Pancreas (tissue), 10 donors: ENCODE measurements at regions not wholly inside any gene's neighbourhood (a gene's known extent, or its start where the extent isn't known, plus 50 kb on each side); places are given as distances from the start of the nearest gene placed in this dataset.

Source experiments
- ATAC-seq, 4 donors: fragments of 200-7000 bp; cut with Tn5 transposase; one replicate each; pipeline versions ENCODE4 v1.8.0 to v1.9.1; 2020; ENCODE audit warnings: mild to moderate bottlenecking in 4 of 4, moderate library complexity in 4 of 4
- DNase-seq, 6 donors: peaks; one replicate each; pipeline ENCODE4 v3.0.0-alpha.2; 2020
- FAIRE-seq: peaks from 2 replicates; lab custom pipeline; 2012; peaks lifted over from hg19 to GRCh38; lab: Jason Lieb, UNC
- H3K27ac ChIP-seq, 4 donors: fragments of 200-600 bp; sonication (generic); 1 replicate in 3 of 4; 2 replicates in 1 of 4; pipeline versions ENCODE4 v1.5.0 to v1.8.0; 2020
- H3K27me3 ChIP-seq, 4 donors: fragments of 200-600 bp; one replicate each; pipeline ENCODE4 v1.8.0; 2021
- H3K36me3 ChIP-seq, 3 donors: fragments of 200-600 bp; sonication (generic) in 1 of 3; one replicate each; pipeline versions ENCODE4 v1.5.0 to v1.8.0; 2020 to 2021
- H3K4me1 ChIP-seq, 3 donors: fragments of 200-600 bp; one replicate each; pipeline ENCODE4 v1.8.0; 2021
- H3K4me3 ChIP-seq, 4 donors: fragments of 200-600 bp; sonication (generic) in 2 of 4; one replicate each; pipeline versions ENCODE4 v1.5.0 to v1.8.0; 2020 to 2021
- H3K9me3 ChIP-seq, 4 donors: fragments of 200-600 bp; one replicate each; pipeline ENCODE4 v1.8.0; 2021
- WGBS, 2 donors: extraction: QIAGEN DNeasy Blood & Tissue Kit; methylation state at CpG; one replicate each; pipeline ENCODE4 v1.1.7; 2013; 5-methylcytosine and 5-hydroxymethylcytosine counted together
- intact Hi-C, 3 donors: fragments of 100-400 bp; cut with DNase I; formaldehyde crosslinking; loops; one replicate each; pipeline versions ENCODE4 v1.11.1 to v1.14.2; 2022
- TF ChIP-seq, protein P1 (sequence below), 4 donors: fragments of 200-600 bp; sonication (generic) in 3 of 4; IDR thresholded peaks; one replicate each; pipeline versions ENCODE4 v1.5.0 to v1.8.0; 2021; ENCODE audit warnings: antibody characterized with exemption in 4 of 4
- donor health status: healthy with polysubstance abuse.
- donor health status: DM: no; HTN: no; CAD: no; lungs with moderate emphysema.
- donor health status: DM: no; HTN: no; CAD: no.
- donor health status: control.
- donor health status: control.
- donor health status: Bipolar disorder and iron deficiency.
- donor health status: DM: yes; HTN: yes; CAD: no.
- donor health status: DM: no; HTN: no; CAD: no.
- donor health status: DM: no; HTN: no; CAD: no.
- donor health status: DM: yes; HTN: yes; CAD: no.

GRCh38 chr5:111930449-111930848 is 173.5 kb upstream of the NREP start:
- H3K27ac ChIP-seq, result no peak overlapping the region
- H3K9me3 ChIP-seq, result no peaks in the 10 kb centered on the region
- H3K4me3 ChIP-seq, result no peak overlapping the region
- TF ChIP-seq, protein P1, sequence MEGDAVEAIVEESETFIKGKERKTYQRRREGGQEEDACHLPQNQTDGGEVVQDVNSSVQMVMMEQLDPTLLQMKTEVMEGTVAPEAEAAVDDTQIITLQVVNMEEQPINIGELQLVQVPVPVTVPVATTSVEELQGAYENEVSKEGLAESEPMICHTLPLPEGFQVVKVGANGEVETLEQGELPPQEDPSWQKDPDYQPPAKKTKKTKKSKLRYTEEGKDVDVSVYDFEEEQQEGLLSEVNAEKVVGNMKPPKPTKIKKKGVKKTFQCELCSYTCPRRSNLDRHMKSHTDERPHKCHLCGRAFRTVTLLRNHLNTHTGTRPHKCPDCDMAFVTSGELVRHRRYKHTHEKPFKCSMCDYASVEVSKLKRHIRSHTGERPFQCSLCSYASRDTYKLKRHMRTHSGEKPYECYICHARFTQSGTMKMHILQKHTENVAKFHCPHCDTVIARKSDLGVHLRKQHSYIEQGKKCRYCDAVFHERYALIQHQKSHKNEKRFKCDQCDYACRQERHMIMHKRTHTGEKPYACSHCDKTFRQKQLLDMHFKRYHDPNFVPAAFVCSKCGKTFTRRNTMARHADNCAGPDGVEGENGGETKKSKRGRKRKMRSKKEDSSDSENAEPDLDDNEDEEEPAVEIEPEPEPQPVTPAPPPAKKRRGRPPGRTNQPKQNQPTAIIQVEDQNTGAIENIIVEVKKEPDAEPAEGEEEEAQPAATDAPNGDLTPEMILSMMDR (IDR thresholded peaks at IDR 0.05), result no peak
- WGBS, 2 donors, result 52 to 57% methylated on average over 1 of the region's 1 CpG
- intact Hi-C loops, result no loop called here
- peak in 1 of 4 donors; percentile 31 for ATAC-seq
- no peak for FAIRE-seq
- H3K27me3 ChIP-seq, result no peaks in the 10 kb centered on the region
- no peak for DNase-seq
- no peaks in the 10 kb centered on the region for H3K4me1 ChIP-seq
- no peaks in the 10 kb centered on the region for H3K36me3 ChIP-seq

DNA sequence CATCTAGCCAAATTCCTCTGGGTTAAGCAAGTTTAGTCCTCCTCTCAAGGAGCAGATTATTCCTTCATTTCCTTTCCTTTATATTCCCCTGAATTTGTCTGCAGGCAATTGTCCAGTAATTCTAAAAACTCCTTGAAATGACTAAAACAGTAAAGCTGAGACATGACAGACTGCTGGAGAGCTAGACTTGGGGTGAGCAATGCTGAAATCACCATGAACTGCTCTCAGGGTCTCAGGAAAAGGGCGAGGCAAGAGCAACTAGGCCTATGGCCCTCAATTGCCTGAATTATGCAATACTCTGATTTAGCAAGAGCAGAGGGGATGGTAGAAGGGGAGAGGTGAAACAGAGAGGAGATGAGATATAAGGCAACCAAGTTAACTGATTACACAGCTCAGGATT is 172.9 kb upstream of the NREP start:
- intact Hi-C loops, result no loop called here
- Histone ChIP-seq H3K27ac (no peak overlapping the region), H3K9me3 (no peaks in the 10 kb centered on the region), H3K4me3 (no peak overlapping the region), H3K27me3 (no peaks in the 10 kb centered on the region), H3K36me3 (no peaks in the 10 kb centered on the region), H3K4me1 (no peaks in the 10 kb centered on the region)
- TF ChIP-seq, protein P1 (IDR thresholded peaks at IDR 0.05), result no peak
- ATAC-seq (peak in 2 of 4 donors; percentile 42 to 69), DNase-seq (no peak), FAIRE-seq (no peak)
- WGBS, 2 donors, result 82 to 97% methylated on average over 1 of the region's 1 CpG

DNA sequence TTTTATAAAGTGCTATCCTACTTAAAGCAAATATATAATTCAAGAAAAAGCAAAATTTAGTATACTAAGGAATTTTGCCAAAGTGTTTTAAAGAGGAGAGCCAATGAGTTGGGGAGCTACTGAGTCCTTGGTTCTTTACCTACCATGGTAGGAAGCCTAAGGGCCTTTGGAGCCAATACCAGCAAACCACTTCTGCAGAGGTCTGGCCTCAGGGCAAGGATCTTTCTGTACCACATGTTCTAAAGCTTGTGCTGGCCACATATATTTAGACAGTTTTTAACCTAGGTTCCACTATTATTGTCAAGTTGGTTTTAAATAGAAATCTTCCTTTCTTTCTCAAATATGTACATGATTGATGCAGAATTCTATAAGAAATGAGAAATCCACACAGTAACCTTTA is 172.3 kb upstream of the NREP start:
- Histone ChIP-seq H3K4me1 (no peaks in the 10 kb centered on the region), H3K9me3 (no peaks in the 10 kb centered on the region), H3K27ac (no peak overlapping the region), H3K27me3 (no peaks in the 10 kb centered on the region), H3K4me3 (no peak overlapping the region), H3K36me3 (no peaks in the 10 kb centered on the region)
- DNase-seq (no peak), FAIRE-seq (no peak), ATAC-seq (no peak)
- intact Hi-C loops, result no loop called here
- TF ChIP-seq, protein P1 (IDR thresholded peaks at IDR 0.05), result no peak

DNA sequence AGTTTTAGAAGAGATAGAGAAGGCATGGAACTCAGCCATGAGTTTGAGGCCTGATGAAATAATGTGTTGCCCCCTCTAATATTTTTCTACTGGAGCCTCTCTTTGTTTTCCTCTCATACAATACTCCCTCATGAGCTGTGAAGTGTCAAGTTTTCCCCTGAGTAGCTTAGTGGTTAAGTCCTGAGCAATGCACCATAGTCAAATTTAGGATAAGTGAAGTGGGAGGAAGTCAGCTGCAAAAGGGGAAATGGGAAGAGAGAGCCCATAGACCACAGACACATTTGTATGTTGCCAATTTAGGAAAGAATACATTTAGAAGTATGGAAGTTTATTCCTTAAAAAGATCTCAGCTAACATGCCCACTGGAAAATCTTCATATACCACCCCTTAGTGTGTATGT is 171.5 kb upstream of the NREP start:
- H3K36me3 ChIP-seq, result no peaks in the 10 kb centered on the region
- no peaks in the 10 kb centered on the region for H3K9me3 ChIP-seq
- H3K27me3 ChIP-seq, result no peaks in the 10 kb centered on the region
- DNase-seq, result no peak
- no peak for ATAC-seq
- TF ChIP-seq, protein P1 (IDR thresholded peaks at IDR 0.05), result no peak
- H3K27ac ChIP-seq, result no peak overlapping the region
- no peaks in the 10 kb centered on the region for H3K4me1 ChIP-seq
- H3K4me3 ChIP-seq, result no peak overlapping the region
- no peak for FAIRE-seq
- intact Hi-C loops, result no loop called here

DNA sequence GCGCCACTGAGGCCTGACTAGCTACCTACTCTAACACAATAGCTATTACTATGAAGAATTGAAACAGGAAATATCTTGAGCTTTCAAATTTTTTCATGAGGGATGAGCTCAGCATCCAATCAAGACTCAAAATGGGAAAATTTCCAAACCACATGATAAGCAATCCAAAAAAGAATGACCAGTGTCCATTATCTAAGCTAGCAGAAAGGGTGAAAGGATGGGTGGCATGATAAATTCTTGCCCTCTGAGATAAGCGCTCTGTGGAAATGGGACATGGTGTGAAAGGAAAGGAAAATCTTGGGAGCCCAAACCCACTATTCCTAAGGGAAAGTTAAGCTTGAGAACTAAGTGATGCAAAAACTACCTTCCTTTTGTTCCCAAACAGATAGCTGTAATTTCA is 170.2 kb upstream of the NREP start:
- Histone ChIP-seq H3K36me3 (no peaks in the 10 kb centered on the region), H3K9me3 (no peaks in the 10 kb centered on the region), H3K27me3 (no peaks in the 10 kb centered on the region), H3K27ac (no peak overlapping the region), H3K4me3 (no peak overlapping the region), H3K4me1 (no peaks in the 10 kb centered on the region)
- TF ChIP-seq, protein P1 (IDR thresholded peaks at IDR 0.05), result no peak
- WGBS, 2 donors, result 89 to 95% methylated on average over 2 of the region's 2 CpGs
- ATAC-seq (no peak), DNase-seq (no peak), FAIRE-seq (no peak)
- intact Hi-C loops, result no loop called here
